NB4 (cell line): ENCODE measurements at regions not wholly inside any gene's neighbourhood (a gene's known extent, or its start where the extent isn't known, plus 50 kb on each side); places are given as distances from the start of the nearest gene placed in this dataset.

Experiments used
- MYC ChIP-seq: IDR thresholded peaks from 2 replicates; pipeline ENCODE4 v1.6.1; 2011; ENCODE audit warnings: low read depth, low read length
- POLR2A ChIP-seq: IDR thresholded peaks from 2 replicates; pipeline ENCODE4 v1.6.1; 2011; ENCODE audit warnings: mild to moderate bottlenecking; ENCODE audit not compliant: insufficient read length; ENCODE audit errors: extremely low read depth
- TF ChIP-seq, protein P1 (sequence below): IDR thresholded peaks from one replicate; pipeline ENCODE4 v1.5.1; 2012; ENCODE audit warnings: low read depth, low read length

DNA sequence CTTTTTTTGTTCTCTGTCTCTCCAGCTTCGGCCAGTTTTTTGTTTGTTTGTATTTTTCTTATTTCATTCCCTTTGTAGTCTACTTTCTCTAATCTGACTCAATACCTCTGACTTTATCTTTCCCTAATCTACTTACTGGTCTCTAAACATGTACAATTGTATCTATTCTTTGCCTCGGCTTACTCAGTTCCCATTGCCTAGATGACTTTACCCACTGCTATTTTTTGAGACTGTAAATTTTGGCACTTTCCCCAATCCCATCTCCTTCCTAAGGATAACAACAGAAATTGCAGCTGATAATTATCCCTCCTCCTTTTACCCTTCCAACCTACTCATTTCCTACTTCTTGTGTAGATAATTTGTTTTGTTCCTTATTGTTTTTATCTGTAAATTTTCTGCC is 511.1 kb downstream of the RPL10L start:
- TF ChIP-seq, protein P1, sequence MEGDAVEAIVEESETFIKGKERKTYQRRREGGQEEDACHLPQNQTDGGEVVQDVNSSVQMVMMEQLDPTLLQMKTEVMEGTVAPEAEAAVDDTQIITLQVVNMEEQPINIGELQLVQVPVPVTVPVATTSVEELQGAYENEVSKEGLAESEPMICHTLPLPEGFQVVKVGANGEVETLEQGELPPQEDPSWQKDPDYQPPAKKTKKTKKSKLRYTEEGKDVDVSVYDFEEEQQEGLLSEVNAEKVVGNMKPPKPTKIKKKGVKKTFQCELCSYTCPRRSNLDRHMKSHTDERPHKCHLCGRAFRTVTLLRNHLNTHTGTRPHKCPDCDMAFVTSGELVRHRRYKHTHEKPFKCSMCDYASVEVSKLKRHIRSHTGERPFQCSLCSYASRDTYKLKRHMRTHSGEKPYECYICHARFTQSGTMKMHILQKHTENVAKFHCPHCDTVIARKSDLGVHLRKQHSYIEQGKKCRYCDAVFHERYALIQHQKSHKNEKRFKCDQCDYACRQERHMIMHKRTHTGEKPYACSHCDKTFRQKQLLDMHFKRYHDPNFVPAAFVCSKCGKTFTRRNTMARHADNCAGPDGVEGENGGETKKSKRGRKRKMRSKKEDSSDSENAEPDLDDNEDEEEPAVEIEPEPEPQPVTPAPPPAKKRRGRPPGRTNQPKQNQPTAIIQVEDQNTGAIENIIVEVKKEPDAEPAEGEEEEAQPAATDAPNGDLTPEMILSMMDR: no peak
- no peak for TF ChIP-seq MYC
- no peak for TF ChIP-seq POLR2A
